ENCODE measurements at regions not wholly inside any gene's neighbourhood (a gene's known extent, or its start where the extent isn't known, plus 50 kb on each side); places are given as distances from the start of the nearest gene placed in this dataset.

DNA sequence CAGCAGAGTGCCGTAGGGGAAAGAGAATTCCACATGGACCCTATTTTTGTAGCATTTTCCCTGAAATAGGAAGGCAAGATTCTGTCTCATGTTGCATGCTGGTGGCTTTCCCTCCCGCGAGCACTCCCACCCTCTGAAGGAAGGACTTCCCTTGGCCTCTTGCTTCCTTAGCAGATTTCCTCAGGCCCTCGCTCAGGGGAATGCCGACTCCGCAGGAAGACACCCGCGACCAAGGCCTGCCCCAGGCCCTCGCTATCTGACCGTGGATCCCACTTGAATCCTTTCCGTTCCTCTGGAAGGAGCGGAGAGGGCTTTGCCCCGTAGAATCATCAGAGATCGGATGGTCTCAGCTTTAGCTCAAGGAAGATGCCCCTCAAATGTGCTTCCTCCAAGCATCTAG is 179.4 kb upstream of the FOXF1 start:
- no peak for DNase-seq (ENCODE audit: insufficient read length, low spot score)
- no peak for FAIRE-seq
- TF ChIP-seq TAF1 (IDR thresholded peaks at IDR 0.05; ENCODE audit: low read depth, low read length) (no peak), PAX5 (IDR thresholded peaks at IDR 0.05; ENCODE audit: insufficient read depth, low read length, severe bottlenecking) (no peak), POLR2A (IDR thresholded peaks at IDR 0.05; ENCODE audit: low read depth, low read length) (no peak), POU2F2 (IDR thresholded peaks at IDR 0.05; ENCODE audit: low read depth, low read length) (no peak)

GRCh38 chr16:86334079-86334635 is 176.2 kb upstream of the FOXF1 start:
- no peak for TF ChIP-seq POLR2A (IDR thresholded peaks at IDR 0.05; ENCODE audit: low read depth, low read length)
- TF ChIP-seq PAX5 (IDR thresholded peaks at IDR 0.05; ENCODE audit: insufficient read depth, low read length, severe bottlenecking) = no peak
- TF ChIP-seq SPI1 (IDR thresholded peaks at IDR 0.05; ENCODE audit: low read depth, low read length) = no peak
- TF ChIP-seq POLR2AphosphoS5 (IDR thresholded peaks at IDR 0.05; ENCODE audit: low read depth, low read length) = no peak
- DNase-seq (ENCODE audit: insufficient read length, low spot score) = no peak
- FAIRE-seq = no peak

DNA sequence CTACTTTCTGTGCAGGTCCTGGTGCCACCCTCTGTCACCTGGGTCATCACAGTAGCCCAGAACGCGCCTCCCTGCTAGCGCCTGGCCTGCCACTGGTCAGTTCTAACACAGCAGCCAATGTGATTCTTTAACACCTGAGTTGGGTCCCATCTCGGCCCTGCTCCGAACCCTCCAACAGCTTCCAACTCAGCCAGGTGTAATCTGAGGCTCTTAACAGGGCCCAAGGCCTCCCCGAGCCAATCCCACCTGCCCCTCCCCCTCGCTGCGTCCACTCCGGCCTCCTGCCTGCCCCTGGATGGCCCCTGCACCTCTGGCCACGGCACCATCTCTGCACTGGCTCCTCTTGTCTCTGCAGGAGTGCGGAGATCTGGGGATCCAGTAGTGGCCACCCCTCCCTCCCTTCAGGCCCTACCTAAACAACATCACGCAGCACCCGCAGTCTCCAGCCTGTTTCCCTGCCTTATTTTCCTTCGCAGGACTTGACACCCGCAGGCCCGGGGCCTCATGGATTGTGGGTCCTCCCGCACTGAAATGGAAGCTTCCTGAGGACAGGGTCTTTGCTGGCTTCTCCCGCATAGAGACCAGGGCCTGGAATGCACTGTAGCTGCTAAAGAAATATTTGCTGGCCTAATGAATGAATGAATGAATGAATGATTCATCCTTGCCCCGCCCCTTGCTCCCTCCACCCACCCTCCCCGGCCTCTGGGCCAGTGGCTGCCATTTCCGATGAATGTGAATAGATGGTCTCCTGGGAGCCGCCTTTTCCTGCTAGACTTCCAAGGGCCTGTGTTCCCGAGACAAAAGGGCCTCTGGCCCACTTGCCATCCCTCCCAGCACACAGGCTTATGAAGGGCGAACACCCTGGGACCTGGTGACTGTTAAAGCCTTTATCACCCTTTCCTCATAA is 174.8 kb upstream of the FOXF1 start:
- no peak for FAIRE-seq
- no peak for TF ChIP-seq TAF1 (IDR thresholded peaks at IDR 0.05; ENCODE audit: low read depth, low read length)
- TF ChIP-seq POU2F2 (IDR thresholded peaks at IDR 0.05; ENCODE audit: low read depth, low read length) = no peak
- no peak for TF ChIP-seq PAX5 (IDR thresholded peaks at IDR 0.05; ENCODE audit: insufficient read depth, low read length, severe bottlenecking)
- TF ChIP-seq SPI1 (IDR thresholded peaks at IDR 0.05; ENCODE audit: low read depth, low read length) = no peak
- no peak for TF ChIP-seq POLR2AphosphoS5 (IDR thresholded peaks at IDR 0.05; ENCODE audit: low read depth, low read length)
- no peak for TF ChIP-seq POLR2A (IDR thresholded peaks at IDR 0.05; ENCODE audit: low read depth, low read length)
- no peak for DNase-seq (ENCODE audit: insufficient read length, low spot score)

DNA sequence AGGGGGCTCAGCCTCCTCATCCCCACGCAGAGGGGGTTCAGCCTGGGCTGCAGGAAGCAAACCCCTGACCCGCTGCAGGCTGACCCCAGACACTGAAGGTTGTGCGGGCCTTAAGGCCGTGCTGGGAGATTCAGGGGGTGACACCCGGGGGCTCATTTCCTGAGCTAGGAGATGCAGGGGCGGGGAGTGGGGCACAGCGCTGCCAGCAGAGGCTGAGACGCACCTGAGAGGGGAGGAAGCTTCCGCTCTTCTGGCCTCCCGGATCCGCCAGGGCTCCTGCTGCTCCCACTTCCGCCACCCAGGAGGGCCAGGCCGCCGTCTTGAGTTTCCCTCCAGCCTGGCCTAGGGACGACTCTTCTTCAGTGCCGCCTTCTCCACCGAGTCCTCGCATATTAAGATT is 173.2 kb upstream of the FOXF1 start:
- TF ChIP-seq POU2F2 (IDR thresholded peaks at IDR 0.05; ENCODE audit: low read depth, low read length) = no peak
- no peak for TF ChIP-seq POLR2AphosphoS5 (IDR thresholded peaks at IDR 0.05; ENCODE audit: low read depth, low read length)
- no peak for TF ChIP-seq SPI1 (IDR thresholded peaks at IDR 0.05; ENCODE audit: low read depth, low read length)
- TF ChIP-seq PAX5 (IDR thresholded peaks at IDR 0.05; ENCODE audit: insufficient read depth, low read length, severe bottlenecking) = no peak
- no peak for TF ChIP-seq TAF1 (IDR thresholded peaks at IDR 0.05; ENCODE audit: low read depth, low read length)
- TF ChIP-seq POLR2A (IDR thresholded peaks at IDR 0.05; ENCODE audit: low read depth, low read length) = no peak
- FAIRE-seq (no peak), DNase-seq (ENCODE audit: insufficient read length, low spot score) (no peak)

DNA sequence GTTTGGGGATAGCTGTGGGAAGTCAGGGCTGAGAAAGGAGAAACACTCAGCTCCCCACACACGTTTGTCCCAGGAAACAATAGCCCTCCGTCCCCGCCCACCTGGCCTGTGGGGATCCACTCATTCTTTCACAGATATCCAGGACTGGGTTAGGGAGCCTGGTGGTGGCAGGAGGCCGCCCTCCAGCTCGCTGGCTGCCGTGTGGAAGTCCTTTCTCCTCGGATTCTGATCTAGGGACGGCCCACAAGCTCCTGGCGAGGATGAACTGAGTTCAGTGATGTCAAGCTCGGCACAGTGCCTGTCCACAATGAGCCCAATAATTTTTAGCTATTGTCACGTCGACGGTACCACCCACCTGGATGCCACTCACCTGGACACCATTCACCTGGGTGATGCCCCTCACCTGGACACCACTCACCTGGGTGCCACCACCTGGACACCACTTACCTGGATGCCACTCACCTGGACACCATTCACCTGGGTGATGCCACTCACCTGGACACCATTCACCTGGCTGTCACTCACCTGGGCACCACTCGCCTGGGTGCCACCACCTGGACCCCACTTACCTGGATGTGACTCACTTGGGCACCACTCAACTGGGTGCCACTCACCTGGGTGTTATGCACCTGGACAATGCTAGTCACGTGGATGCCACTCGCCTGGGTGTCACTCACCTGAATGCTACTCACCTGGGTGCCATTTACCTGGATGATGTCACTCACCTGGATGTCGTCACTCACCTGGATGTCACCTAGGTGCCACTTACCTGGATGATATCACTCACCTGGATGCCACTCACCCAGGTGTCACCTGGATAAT is 172.5 kb upstream of the FOXF1 start:
- DNase-seq (ENCODE audit: insufficient read length, low spot score) = no peak
- no peak for TF ChIP-seq POLR2A (IDR thresholded peaks at IDR 0.05; ENCODE audit: low read depth, low read length)
- no peak for TF ChIP-seq POLR2AphosphoS5 (IDR thresholded peaks at IDR 0.05; ENCODE audit: low read depth, low read length)
- TF ChIP-seq PAX5 (IDR thresholded peaks at IDR 0.05; ENCODE audit: insufficient read depth, low read length, severe bottlenecking) = no peak
- no peak for FAIRE-seq

GRCh38 chr16:86338403-86339115 is 171.8 kb upstream of the FOXF1 start:
- DNase-seq (ENCODE audit: insufficient read length, low spot score) (no peak), FAIRE-seq (no peak)
- TF ChIP-seq POLR2A (IDR thresholded peaks at IDR 0.05; ENCODE audit: low read depth, low read length) (no peak), TAF1 (IDR thresholded peaks at IDR 0.05; ENCODE audit: low read depth, low read length) (no peak), POLR2AphosphoS5 (IDR thresholded peaks at IDR 0.05; ENCODE audit: low read depth, low read length) (no peak), POU2F2 (IDR thresholded peaks at IDR 0.05; ENCODE audit: low read depth, low read length) (no peak), SPI1 (IDR thresholded peaks at IDR 0.05; ENCODE audit: low read depth, low read length) (no peak), PAX5 (IDR thresholded peaks at IDR 0.05; ENCODE audit: insufficient read depth, low read length, severe bottlenecking) (no peak)

DNA sequence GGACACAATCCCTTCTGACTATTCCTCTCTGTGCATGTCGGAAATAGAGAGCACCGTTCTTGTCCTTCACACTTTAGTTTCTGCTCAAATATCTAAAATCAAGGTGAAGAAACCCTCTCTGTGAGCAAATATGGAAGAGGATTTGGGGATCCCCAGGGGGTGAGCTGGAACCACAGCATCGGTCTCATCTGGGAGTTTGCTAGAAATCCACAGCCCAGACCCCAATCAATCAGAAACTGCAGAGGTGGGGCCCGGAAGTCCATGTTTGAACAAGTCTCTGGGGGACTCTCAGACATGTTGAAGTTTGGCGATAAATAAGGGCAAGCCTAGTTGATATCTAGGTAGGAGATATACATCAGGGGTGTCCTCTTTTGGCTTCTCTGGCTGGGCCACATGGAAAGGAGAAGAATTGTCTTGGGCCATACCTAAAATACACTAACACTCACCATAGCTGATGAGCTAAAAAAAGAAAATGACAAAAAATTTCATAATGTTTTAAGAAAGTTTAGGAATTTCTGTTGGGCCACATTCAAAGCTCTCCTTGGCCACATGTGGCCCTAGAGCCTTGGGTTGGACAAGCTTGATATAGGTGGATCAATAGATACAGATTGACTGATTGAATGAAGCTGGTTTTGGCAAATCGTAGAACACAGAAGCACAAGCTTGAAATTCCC is 168.0 kb upstream of the FOXF1 start:
- no peak for DNase-seq (ENCODE audit: insufficient read length, low spot score)
- no peak for FAIRE-seq
- TF ChIP-seq TAF1 (IDR thresholded peaks at IDR 0.05; ENCODE audit: low read depth, low read length) = no peak
- TF ChIP-seq POU2F2 (IDR thresholded peaks at IDR 0.05; ENCODE audit: low read depth, low read length) = no peak
- TF ChIP-seq POLR2A (IDR thresholded peaks at IDR 0.05; ENCODE audit: low read depth, low read length) = no peak
- no peak for TF ChIP-seq PAX5 (IDR thresholded peaks at IDR 0.05; ENCODE audit: insufficient read depth, low read length, severe bottlenecking)
- TF ChIP-seq POLR2AphosphoS5 (IDR thresholded peaks at IDR 0.05; ENCODE audit: low read depth, low read length) = no peak
- TF ChIP-seq SPI1 (IDR thresholded peaks at IDR 0.05; ENCODE audit: low read depth, low read length) = no peak

DNA sequence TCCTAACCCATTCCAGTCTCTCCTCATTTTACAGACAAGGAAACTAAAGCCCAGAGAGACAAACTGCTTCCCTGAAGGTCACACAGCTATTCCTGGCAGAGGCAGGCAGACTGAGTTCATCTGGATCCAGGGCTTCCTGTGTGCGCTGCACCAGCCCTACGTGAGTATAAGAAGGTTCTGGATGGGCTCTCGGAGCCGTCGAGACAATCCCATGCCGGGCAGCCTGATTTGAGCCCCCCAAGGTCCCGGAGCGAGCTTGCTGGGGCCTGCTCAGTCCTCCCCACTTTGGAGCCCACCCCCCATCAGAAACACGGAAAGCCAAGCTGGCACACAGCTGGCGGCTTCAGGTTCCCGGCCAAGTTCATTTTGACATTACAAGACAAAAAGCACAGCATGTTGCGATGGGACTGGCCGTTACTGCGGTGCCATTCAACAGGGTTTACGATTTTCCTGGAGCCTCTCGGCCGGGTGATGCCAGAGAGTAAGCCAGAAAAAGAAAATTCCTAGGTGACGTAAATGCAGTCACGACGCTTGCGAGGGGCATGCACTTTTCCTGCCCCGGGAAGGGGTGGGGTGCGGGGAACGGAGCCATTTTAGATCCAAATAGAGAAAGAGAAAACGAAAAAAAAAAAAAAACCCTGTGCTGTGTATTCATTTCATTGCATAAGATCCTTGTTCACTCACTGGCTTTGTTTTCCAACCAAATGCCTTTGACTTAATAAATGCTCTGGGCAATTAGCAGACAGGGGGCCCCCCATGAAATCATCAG is 167.1 kb upstream of the FOXF1 start:
- FAIRE-seq = no peak
- no peak for DNase-seq (ENCODE audit: insufficient read length, low spot score)
- TF ChIP-seq PAX5 (IDR thresholded peaks at IDR 0.05; ENCODE audit: insufficient read depth, low read length, severe bottlenecking) (no peak), TAF1 (IDR thresholded peaks at IDR 0.05; ENCODE audit: low read depth, low read length) (no peak), SPI1 (IDR thresholded peaks at IDR 0.05; ENCODE audit: low read depth, low read length) (no peak), POU2F2 (IDR thresholded peaks at IDR 0.05; ENCODE audit: low read depth, low read length) (no peak)
